ENCODE measurements at regions not wholly inside any gene's neighbourhood (a gene's known extent, or its start where the extent isn't known, plus 50 kb on each side); places are given as distances from the start of the nearest gene placed in this dataset.

DNA sequence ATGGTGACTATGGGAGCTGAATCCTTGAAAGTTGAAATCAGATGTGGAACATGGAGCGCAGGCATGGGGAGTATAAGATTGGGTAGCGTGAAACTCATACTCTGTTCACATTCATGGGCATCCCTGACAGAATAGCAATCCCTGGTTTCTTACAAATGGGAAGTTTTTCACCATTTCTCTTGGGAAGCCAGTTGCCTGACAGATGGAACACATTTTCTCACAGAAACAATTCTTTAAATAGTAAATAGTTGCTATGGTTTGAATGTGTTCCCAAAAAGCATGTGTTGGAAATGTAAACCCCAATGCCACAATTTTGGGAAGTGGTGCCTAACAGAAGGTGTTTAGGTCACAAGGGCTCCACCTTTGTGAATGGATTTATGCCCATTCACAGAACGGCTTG is 262.8 kb upstream of the HS3ST5 start:
- TF ChIP-seq CTCF (IDR thresholded peaks at IDR 0.05; ENCODE audit: extremely low read depth in 1 of 2, insufficient read depth in 1 of 2, low read depth in 1 of 2, low read length in 2 of 2) (no peak), FOS (IDR thresholded peaks at IDR 0.05; ENCODE audit: borderline replicate concordance, insufficient read depth, low read length) (no peak), POLR2A (IDR thresholded peaks at IDR 0.05; ENCODE audit: low read depth, low read length) (no peak), MAX (IDR thresholded peaks at IDR 0.05; ENCODE audit: insufficient read depth, insufficient read length) (no peak)
